ENCODE measurements at regions not wholly inside any gene's neighbourhood (a gene's known extent, or its start where the extent isn't known, plus 50 kb on each side); places are given as distances from the start of the nearest gene placed in this dataset.

DNA sequence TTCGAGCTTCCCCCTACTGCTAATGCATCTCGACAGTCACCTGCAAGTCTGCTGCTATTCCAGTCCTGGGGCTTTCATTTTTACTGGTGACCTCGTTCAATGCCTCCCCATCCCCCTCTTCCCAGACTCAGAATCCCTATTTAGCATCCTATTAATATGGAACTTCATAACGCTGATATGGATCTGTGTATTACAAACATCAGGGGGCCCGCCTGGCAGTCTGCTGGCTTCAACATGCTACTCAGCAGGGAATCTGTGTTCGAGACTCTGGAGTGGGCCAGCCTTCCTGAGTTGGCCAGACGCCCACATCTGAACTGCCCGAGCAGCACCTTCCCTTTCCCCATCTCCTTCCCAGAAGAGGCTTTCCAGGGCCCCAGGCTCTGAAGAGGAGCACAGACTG is 173.9 kb upstream of the PPARGC1A start:
- TF ChIP-seq POLR2A (IDR thresholded peaks at IDR 0.05), result no peak
- TF ChIP-seq, protein P1, sequence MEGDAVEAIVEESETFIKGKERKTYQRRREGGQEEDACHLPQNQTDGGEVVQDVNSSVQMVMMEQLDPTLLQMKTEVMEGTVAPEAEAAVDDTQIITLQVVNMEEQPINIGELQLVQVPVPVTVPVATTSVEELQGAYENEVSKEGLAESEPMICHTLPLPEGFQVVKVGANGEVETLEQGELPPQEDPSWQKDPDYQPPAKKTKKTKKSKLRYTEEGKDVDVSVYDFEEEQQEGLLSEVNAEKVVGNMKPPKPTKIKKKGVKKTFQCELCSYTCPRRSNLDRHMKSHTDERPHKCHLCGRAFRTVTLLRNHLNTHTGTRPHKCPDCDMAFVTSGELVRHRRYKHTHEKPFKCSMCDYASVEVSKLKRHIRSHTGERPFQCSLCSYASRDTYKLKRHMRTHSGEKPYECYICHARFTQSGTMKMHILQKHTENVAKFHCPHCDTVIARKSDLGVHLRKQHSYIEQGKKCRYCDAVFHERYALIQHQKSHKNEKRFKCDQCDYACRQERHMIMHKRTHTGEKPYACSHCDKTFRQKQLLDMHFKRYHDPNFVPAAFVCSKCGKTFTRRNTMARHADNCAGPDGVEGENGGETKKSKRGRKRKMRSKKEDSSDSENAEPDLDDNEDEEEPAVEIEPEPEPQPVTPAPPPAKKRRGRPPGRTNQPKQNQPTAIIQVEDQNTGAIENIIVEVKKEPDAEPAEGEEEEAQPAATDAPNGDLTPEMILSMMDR (IDR thresholded peaks at IDR 0.05), result no peak
